ENCODE measurements at regions not wholly inside any gene's neighbourhood (a gene's known extent, or its start where the extent isn't known, plus 50 kb on each side); places are given as distances from the start of the nearest gene placed in this dataset.

- Histone ChIP-seq H3K27me3 (no peaks in the 10 kb centered on the region), H3K4me3 (no peak overlapping the region), H3K36me3 (no peaks in the 10 kb centered on the region), H3K4me1 (peaks cover 0 to 5% (median 0%) of the 10 kb centered on the region in 12 donors), H3K27ac (peak overlapping the region in 2 of 12 donors; percentile 52 to 59), H3K9me3 (no peaks in the 10 kb centered on the region)
- intact Hi-C loops (cut with DNase I), result loop anchor here in 1 of 10 donors (5.0 kb wide), 1 partner anchor 51 kb away; no protein-coding TSS in a partner anchor
- WGBS, 4 donors, result 53 to 66% (median 60%) methylated on average over 2 of the region's 2 CpGs
- ATAC-seq (no peak), DNase-seq (no peak)
- TF ChIP-seq POLR2A (IDR thresholded peaks at IDR 0.05), result no peak
- no peak for TF ChIP-seq CTCF (IDR thresholded peaks at IDR 0.05)
Measured at GRCh38 chr3:74693251-74693650, 78.8 kb upstream of the CNTN3 start.

- peaks cover 0 to 2% (median 0%) of the 10 kb centered on the region in 12 donors for H3K9me3 ChIP-seq
- 27 to 33% (median 31%) methylated on average over 7 of the region's 7 CpGs for WGBS, 4 donors
- H3K36me3 ChIP-seq, result no peaks in the 10 kb centered on the region
- H3K4me3 ChIP-seq, result no peak overlapping the region
- H3K27me3 ChIP-seq, result no peaks in the 10 kb centered on the region
- H3K27ac ChIP-seq, result no peak overlapping the region
- peaks cover 0 to 5% (median 0%) of the 10 kb centered on the region in 12 donors for H3K4me1 ChIP-seq
- ATAC-seq (peak in 1 of 4 donors; percentile 20), DNase-seq (no peak)
- TF ChIP-seq CTCF (IDR thresholded peaks at IDR 0.05) (no peak), POLR2A (IDR thresholded peaks at IDR 0.05) (no peak)
- intact Hi-C loops (cut with DNase I), result loop anchor here in 1 of 10 donors (5.0 kb wide), 1 partner anchor 50 kb away; no protein-coding TSS in a partner anchor
Measured at GRCh38 chr3:74691946-74692345, 77.5 kb upstream of the CNTN3 start.

GRCh38 chr3:74673326-74673725 lies 58.9 kb upstream of the CNTN3 start:
- Histone ChIP-seq H3K4me3 (no peak overlapping the region), H3K27me3 (no peaks in the 10 kb centered on the region), H3K4me1 (no peaks in the 10 kb centered on the region), H3K36me3 (no peaks in the 10 kb centered on the region), H3K27ac (no peak overlapping the region), H3K9me3 (peaks cover 0 to 3% (median 0%) of the 10 kb centered on the region in 12 donors)
- 77 to 92% (median 88%) methylated on average over 1 of the region's 1 CpG for WGBS, 4 donors
- no peak for DNase-seq
- no peak for ATAC-seq
- intact Hi-C loops (cut with DNase I), result no loop called here
- TF ChIP-seq CTCF (IDR thresholded peaks at IDR 0.05) (no peak), POLR2A (IDR thresholded peaks at IDR 0.05) (no peak)

- intact Hi-C loops (cut with DNase I), result no loop called here
- Histone ChIP-seq H3K36me3 (no peaks in the 10 kb centered on the region), H3K9me3 (peaks cover 0 to 22% (median 9%) of the 10 kb centered on the region in 12 donors), H3K27me3 (no peaks in the 10 kb centered on the region), H3K27ac (no peak overlapping the region), H3K4me1 (no peaks in the 10 kb centered on the region), H3K4me3 (no peak overlapping the region)
- ATAC-seq (no peak), DNase-seq (no peak)
- 67 to 81% (median 75%) methylated on average over 3 of the region's 3 CpGs for WGBS, 4 donors
- TF ChIP-seq CTCF (IDR thresholded peaks at IDR 0.05) (no peak), POLR2A (IDR thresholded peaks at IDR 0.05) (no peak)
Measured at GRCh38 chr3:74664606-74665005, 50.1 kb upstream of the CNTN3 start.
